Endometrium (tissue), 2 donors: ENCODE measurements at regions not wholly inside any gene's neighbourhood (a gene's known extent, or its start where the extent isn't known, plus 50 kb on each side); places are given as distances from the start of the nearest gene placed in this dataset.

ENCODE experiments used
- FAIRE-seq: peaks from 2 replicates; lab custom pipeline; 2012; peaks lifted over from hg19 to GRCh38; lab: Jason Lieb, UNC
- donor health status: control.
- donor health status: control.

DNA sequence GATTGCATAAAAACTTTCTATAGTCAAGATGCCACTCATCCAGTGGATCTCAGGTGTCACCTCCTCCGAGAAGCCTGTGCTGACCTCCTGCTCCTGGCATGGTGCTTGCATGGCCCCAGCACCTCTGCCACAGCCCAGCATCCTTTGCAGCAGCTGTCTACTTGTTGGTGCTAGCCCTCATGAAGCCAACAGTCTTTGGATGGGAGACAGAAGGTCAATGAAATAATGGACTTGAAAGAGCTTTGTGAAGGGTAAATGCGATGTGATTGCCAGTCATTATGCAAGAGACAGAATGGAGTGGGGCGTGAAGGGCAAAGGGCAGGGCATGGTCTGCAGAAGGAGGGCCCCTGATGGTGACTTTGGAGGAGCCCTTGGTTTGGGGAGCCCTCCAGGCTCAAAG, 63.0 kb upstream of the CLMN start:
- no peak for FAIRE-seq

DNA sequence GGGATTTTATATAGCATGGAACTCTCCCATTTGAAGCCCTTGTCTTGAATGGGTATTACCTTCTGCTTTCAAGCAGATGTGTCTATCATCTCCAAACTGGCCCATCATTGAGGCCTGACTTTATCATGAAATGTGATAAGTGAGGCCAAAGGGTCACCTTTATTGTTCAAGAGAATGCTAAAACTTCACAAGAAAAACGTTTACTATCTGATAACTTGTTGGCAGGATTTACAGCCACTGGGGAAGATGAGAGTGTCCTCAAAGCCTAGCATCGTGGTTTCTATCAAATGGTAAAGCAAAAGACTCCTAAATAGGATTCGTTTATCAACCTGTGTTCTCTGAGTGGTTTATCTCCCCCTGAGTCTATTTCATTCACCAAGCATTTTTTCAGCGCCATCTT, 62.0 kb upstream of the CLMN start:
- FAIRE-seq = no peak

- no peak for FAIRE-seq
Observed at GRCh38 chr14:95380350-95381042, 60.8 kb upstream of the CLMN start.

GRCh38 chr14:95379634-95380033, 59.9 kb upstream of the CLMN start:
- FAIRE-seq = no peak

DNA sequence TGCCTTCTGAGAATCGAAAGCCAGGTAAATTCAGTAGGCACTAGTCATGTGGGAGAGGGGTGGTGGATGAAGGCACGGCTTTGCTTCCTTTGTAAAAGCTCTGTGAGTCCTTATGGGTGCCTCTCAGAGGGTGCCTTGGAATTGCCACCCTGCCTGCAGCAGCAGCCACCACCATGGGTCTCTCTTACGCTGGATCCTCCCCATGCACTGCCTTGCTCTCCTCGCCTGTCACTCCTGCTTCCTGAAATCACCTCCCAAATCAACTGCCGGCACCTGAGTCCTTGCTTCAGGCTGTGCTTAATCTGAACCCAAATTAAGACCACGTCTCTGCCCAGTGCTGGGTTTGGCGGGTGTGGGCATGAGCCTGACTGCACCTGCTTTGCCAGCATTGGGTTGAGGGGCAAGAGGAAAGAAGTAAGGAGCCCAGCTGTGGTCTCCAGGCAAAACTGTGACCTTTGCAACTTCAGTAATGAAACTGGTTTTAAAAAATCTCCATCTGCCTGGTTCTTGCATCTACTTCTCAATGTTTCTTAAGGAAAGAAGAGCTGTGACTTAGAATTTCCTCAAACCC, 55.9 kb upstream of the CLMN start:
- no peak for FAIRE-seq

DNA sequence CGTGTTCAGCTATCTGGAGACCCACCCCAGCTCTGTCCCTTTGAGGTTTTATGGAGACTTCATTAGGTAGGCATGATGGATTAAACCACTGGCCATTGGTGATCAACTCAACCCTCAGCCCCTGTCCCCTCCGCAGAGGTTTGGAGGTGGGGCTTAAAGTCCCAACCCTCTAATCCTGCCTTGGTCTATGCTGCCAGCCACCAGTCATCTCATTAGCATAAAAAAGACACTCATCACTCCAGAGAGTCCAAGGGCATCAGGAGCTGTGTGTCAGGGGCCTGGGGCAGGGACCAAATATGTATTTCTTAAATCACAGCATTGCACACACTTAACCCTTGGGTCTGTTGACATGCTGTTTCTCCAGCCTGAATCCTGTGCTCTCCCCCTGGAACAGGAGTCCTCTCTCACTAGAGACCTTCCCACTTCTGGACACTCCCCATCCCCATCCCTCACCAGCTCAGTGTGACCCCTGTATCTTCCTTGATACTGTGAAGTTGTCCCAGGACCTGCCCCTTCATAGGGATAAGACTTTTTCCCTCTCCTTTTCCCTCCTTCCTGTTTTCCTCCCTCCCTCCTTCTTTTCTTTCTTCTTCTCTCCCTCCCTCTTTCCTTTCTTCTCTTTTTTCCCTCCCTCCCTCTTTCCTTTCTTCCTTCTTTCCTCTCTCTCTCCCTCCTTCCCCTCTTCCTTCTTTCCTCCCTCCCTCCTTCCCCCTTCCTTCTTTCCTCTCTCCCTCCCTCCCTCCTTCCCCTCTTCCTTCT, 54.7 kb upstream of the CLMN start:
- no peak for FAIRE-seq

GRCh38 chr14:95370076-95370475, 50.4 kb upstream of the CLMN start:
- no peak for FAIRE-seq
